Activated naive CD4-positive, alpha-beta T cell treated with Interleukin-2 at 50 U/mL for 16 hours (primary cell): ENCODE measurements at regions not wholly inside any gene's neighbourhood (a gene's known extent, or its start where the extent isn't known, plus 50 kb on each side); places are given as distances from the start of the nearest gene placed in this dataset.

ENCODE experiments used
- DNase-seq: peaks from one replicate; pipeline ENCODE4 v3.0.0-alpha.2; 2020

- DNase-seq = no peak
Measured at GRCh38 chr7:115546790-115547189, 483.8 kb downstream of the TFEC start.

- DNase-seq = no peak
Measured at GRCh38 chr7:115533785-115534184, 496.8 kb downstream of the TFEC start.

- no peak for DNase-seq
Measured at GRCh38 chr7:115526278-115526677, 504.3 kb downstream of the TFEC start.

DNA sequence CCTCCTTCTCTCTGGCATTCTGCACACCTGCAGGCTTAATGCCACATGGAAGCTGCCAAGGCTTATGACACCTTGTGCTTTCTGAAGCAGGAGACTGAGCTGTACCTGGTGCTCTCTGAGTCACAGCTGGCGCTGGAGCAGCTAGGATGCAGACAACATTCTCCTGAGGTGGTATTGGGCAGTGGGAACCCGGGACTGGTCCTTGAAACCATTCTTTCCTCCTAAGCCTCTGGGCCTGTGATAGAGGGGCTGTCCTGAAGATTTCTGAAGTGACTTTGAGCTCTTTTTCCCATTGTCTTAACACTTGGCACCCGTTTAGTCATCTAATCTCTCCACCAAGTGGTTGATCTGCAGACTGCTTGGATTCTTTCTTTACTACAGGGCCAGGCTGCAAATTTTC is 508.4 kb downstream of the TFEC start:
- no peak for DNase-seq

DNA sequence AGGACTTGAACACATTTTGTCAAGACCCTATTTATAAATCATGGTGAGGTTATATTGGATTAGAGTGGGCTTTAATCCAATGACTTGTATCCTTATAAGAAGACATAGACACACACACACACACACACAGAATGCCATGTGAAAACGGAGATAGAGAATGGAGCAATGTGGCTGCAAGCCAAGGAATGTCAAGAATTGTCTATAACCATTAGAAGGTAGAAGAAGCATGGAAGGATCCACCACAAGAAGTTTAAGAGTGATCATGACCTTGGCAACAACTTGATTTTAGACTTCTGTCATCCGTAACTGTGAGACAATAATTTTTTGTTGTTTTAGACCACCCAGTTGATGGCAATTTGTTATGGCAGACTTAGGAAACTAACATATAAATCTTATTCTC is 514.2 kb downstream of the TFEC start:
- DNase-seq = no peak

GRCh38 chr7:115511330-115511729 is 519.2 kb downstream of the TFEC start:
- DNase-seq = no peak

DNA sequence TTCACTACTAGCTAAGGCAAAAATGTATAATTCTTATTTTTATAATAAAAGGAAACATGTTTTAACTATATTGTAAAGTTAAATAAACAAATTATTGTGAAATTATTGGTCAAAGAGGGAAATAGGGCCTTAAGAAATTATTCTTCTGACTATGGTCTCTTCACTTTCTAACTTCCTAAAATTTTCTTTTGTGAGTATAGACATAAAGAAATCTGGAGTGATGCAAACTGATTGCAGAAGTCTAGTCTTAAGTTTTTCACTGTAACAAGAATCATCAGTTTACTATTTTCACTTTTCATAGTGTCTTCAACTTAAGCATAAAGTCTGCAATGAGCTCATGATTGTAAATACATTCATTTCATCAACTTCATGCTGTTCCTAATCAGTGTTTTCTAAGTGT is 525.4 kb downstream of the TFEC start:
- no peak for DNase-seq

DNA sequence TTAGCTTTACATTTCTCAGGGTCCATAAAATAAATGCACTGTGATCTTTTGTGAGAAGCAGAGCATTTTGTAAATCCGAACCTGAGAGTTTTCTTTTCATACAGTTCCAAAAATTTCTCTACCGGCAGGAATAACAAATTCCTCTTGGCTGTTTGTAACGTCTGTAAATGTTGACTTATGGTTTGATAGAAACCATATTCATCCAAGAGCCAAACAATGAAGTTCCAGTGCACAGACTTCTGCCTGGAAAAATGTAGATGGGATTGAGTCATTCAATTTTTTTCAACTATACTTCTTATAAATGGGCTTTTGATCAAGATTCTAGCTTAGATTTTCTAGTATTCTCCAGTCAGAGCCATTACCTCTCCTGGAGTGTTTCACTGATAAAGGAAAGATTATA is 530.6 kb downstream of the TFEC start:
- no peak for DNase-seq

DNA sequence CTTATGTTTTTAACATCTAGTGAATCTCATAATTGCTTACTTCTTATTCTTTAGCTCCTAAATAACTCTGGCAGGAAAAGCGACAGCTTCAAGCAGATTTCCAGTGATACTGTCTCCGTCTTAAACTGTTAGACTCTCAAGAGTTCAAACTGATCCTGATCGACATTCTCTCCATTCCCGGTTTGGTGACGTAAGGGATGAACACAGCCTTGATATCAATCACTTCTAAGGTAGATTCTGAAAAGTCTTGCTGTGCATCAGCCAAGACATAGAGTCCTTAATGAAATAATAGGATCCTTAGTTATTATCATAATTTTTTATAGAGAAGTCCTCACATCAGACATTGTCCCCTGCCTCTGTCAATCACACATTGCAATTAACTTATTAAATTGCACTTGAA is 534.6 kb downstream of the TFEC start:
- DNase-seq = no peak

DNA sequence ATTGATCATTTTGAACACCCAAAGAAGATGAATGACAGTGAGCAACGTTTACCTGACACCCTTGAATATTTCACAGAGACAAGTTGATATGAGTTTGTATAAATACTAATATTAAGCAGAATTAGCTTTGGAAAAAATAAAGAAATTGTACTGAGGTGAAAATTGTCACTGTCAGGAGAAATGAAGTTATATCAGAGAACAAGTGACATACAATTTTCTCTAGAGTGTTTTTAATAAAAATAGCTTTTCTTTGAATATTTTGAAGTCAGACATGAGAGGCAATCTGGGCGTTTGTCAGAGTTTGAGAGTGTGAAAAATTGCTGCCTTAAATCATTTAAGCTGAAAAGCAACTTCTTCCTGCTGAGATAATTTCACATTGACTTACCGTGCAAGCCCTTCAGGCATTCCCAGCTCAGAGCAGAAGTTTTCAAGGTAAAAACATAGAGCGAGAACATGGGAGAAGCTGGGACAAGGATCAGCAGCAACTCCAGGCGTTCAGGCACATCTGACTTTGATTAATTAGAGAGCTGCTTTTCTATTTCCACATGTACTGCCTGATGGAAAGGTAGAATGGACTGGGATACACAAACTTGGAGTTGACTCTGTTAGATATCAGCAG is 535.9 kb downstream of the TFEC start:
- DNase-seq = no peak

- no peak for DNase-seq
Measured at GRCh38 chr7:115493381-115493780, 537.2 kb downstream of the TFEC start.

DNA sequence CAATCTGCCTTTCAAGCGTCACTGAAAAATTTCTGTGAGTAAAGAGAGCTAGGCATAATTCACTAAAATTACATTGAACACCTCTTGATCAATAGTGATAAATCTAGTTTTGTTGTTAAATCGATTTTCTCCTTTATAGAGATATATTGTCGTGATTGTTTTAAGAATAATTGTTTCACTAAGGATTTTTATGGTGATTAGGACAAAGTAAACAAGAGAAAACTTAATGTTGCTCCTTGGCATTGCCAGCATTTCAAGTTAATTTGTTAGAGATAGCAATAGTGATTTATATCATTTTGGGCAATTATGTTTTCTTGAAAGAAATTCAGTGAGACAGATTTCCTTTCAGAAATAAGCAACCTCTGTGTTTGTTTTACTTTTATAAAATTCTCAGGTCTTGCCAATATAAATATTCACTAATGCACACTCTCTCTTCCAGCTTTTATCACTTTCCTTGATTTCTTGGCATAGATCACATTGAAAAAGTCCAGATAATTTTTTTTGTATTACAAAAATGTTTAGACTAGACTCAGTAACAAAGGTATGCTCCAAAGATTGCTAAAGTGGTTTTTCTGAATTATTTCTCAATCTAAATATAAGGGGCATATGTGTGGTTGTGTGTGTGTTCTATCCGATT is 538.7 kb downstream of the TFEC start:
- no peak for DNase-seq

GRCh38 chr7:115479448-115479847 is 551.1 kb downstream of the TFEC start:
- no peak for DNase-seq

- DNase-seq = no peak
Measured at GRCh38 chr7:115478426-115478825, 552.1 kb downstream of the TFEC start.

GRCh38 chr7:115477193-115477651 is 553.3 kb downstream of the TFEC start:
- peak; percentile 8 for DNase-seq

GRCh38 chr7:115476671-115477181 is 553.8 kb downstream of the TFEC start:
- no peak for DNase-seq

DNA sequence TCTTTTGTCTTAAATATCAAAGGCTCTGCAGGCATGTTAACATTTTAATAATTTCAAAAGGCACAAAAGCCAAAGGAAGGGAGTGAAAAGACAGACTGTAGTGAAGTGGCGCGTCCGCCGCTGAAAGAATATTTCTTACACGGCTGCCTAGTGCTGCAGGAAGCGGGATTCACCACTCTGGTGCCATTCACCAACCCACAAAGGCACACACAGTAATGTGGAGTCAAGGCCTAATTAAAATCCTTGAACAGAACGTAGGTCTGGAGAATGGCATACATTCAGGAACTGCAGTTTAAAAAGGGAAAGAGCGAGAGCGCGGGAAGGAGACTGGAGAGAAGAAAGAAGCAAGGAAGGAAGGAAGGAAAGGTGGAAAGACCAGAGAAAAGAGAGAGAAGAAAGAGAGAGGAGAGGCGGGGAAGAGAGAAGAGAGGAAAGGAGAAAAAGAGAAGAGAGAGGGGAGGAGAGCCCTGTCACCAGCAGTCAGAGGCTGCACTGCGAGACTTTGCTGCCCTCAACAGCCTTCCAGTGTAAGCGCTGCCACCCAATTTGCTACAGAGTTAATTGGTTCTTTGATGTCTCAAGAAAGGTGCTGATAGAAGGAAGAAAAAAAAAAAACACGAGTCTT is 554.0 kb downstream of the MDFIC start:
- peak; percentile 11 for DNase-seq

GRCh38 chr7:115475206-115475605 is 553.3 kb downstream of the MDFIC start:
- no peak for DNase-seq

GRCh38 chr7:115474137-115474536 is 552.2 kb downstream of the MDFIC start:
- DNase-seq = no peak

DNA sequence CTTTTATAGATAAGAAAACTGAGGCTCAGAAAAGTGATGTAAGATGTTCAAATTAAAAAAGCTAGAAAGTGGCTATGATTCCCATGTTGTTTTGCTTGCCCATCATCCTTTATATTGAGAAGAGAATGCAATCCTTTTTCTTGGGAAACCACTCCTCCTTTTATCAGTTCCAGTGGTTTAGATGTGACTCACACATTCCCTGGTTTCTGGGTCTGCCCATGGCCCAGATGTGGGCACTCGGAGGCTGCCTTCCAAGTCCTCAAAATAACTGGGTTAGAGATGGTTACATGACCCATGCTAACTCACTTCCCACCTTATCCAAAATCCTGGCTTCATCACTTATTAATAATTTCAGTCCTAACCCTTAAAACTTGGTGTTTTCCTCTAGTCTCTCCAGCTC is 550.0 kb downstream of the MDFIC start:
- DNase-seq = no peak

DNA sequence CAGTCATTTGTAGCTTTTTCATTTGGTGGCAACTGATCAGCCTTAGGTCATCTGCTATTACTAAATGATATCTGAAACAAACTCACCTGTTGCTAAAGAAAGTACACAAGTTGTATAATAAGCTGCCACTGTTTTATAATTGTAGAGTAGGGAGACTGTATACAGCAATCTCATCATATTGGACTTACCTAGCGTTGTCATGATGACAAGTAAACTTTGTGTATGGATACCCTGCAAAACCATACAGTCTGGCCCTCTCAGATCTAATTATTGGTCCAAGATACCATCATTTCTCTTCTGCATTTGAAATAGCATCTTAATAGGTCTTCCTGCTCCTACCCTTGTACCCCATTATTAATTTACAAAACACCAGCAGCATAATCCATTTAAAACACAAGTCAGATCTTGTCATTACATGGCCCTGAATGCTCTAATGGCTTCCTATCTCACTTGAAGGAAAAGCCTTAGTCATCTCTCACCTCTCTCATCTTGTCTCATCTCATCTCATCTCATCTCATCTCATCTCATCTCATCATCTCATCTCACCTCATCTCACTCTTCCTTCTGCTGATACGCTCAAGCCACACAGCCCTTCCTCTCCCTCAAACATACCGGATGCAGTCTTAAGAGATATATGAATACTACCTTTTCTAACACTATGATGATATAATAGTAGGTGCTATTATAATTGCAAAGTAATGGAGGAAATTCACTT is 540.6 kb downstream of the MDFIC start:
- DNase-seq = no peak

DNA sequence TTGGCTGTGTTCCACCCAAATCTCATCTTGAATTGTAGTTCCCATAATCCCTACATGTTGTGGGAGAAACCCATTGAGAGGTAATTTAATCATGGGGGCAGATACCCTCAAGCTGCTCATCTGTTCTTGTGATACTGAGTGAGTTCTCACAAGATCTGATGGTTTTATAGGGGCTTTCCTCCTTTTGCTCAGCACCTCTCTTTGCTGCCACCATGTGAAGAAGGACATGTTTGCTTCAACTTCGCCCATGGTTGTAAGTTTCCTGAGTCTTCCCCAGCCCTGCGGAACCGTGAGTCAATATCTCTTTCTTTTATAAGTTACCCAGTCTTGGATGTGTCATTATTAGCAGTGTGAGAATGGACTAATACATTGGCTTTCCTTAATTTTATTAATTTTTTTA is 527.8 kb downstream of the MDFIC start:
- DNase-seq = no peak

GRCh38 chr7:115447495-115447894 is 525.6 kb downstream of the MDFIC start:
- DNase-seq = no peak

DNA sequence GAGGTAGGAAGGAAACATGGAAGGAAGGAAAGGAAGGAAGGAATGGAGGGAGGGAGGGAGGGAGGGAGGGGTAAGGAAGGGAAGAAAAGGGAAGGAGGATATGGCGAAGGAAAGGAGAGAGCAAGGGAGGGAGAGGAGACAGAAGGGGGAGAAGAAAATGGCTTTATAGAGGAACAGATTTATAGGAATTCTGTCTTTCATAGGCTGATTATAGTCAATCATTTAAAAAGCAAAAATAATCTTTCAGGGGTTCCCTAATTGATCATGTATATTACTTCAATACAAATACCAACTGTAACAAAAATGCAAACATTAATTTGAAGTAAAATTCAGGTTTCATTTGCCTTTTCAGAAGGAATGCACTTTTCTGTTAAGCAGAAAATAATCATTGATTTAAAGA is 519.1 kb downstream of the MDFIC start:
- no peak for DNase-seq
